ENCODE measurements at regions not wholly inside any gene's neighbourhood (a gene's known extent, or its start where the extent isn't known, plus 50 kb on each side); places are given as distances from the start of the nearest gene placed in this dataset.
"Not testable (repeated sequence)": the region's sequence is repeated elsewhere in the genome, so short reads cannot be mapped to it uniquely, and the experiment has no call there.

DNA sequence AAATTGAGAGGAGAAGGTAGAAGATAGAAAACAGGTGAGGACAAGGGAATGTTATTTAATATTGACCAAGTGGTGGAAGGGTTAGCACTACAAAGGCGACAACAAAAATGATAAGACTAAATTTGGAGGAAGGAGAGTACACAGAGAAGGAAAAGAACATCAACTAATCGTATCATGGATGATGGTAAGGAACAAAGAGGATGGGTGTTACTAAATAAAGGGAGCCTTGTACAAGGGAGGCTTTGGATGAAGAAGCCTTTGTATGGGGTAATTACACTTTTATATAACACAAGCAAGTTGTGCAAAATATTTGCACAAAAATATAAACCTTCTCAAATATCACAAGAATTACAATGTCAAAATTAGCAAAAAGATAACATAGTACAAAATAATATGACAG lies 125.7 kb downstream of the ZNF608 start:
- DNase-seq (ENCODE audit: low read depth, low spot score): no peak

DNA sequence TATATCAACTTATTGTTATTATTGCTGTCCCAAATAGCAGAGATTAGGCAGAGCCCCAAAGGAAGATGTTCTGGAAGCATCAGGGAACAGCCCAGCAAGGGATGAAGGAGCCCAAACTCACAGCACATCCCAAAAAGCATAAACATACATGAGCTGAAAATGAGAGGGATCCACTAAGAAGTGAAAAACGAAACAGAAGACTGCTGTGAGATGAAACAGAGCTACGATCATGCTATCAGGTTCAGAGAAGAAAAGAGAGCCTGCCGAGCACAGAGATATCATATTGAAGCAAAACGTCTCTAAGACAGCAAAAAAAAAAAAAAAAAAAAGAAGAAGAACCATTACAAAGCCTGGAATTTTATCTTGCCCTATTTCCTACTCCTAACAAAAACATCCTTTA lies 127.3 kb downstream of the ZNF608 start:
- DNase-seq (ENCODE audit: low read depth, low spot score): no peak

- no peak for DNase-seq (ENCODE audit: low read depth, low spot score)
These were observed 128.7 kb downstream of the ZNF608 start for GRCh38 chr5:124617787-124618186.

DNA sequence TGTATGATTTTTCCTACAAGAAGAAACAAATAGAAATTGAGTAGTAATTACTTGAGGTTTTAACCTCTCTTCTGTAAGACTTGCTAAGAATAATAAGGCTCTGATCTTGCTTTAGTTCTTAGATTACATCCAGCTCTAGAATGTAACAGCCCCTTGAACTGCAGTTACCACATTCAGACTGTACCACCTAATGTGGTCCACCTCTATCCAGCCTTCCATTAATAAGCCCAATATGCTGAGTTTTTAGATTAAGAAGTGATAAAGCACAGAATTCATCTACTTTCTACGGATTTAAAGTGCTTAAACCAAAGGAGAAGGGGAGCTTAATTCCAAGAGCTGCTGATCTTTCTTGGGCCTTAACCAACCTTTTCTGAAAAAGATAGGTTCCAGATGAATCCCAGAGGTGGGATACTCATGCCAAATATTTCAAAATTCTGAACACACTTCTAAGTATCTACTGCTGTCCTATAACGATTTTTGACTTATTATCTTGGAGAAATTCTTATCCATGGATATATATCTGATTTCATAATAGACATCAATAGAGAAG lies 131.5 kb downstream of the ZNF608 start:
- no peak for DNase-seq (ENCODE audit: low read depth, low spot score)

DNA sequence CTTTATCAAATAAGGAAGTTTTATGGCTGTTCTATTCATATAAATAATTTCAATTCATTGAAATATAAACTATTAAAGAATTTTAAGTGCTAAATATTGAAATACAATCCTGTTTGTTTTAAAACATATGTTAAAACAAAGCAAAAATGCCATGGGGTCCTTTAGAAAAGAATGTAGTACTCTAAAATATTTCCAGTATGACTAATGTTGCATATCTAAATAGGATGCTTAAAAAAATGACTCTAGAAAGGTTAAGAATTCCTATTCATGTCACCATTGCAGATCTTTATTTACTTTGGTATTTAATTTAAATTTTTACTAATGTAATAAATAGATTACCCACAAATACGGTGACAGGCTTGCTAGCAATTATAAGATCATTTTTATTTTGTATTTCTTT lies 132.3 kb downstream of the ZNF608 start:
- DNase-seq (ENCODE audit: low read depth, low spot score): no peak

DNA sequence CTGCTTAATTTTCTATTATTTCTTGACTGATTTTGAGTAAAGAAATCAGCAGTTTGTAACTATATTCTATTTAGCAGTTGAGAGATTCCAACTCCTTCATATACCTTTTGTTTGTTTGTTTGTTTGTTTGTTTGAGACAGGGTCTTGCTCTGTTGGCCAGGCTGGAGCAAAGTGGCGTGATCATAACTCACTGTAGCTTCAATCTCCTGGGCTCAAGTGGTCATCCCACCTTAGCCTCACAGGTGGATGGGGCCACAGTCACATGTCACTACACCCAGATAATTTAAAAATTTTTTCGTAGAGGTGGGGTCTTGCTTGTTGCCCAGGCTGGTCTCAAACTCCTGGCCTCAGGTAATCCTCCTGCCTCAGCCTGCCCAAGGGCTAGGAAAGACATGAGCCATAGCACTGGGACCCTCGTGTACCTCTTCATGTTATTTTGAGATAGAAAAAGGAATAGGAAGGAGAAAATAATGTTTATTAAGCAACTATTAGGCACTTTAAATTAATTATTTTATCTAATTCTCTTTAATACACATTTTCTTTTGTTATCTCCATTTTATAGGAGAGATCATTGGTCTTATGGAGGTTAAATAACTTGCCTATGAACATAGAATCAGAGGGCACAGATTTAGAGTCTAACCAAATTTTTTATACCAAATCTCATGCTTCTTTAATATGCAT lies 133.0 kb downstream of the ZNF608 start:
- no peak for DNase-seq (ENCODE audit: low read depth, low spot score)

GRCh38 chr5:124612023-124612422 lies 134.4 kb downstream of the ZNF608 start:
- DNase-seq (ENCODE audit: low read depth, low spot score): no peak

- not testable (repeated sequence) for DNase-seq (ENCODE audit: low read depth, low spot score)
These were observed 135.2 kb downstream of the ZNF608 start for GRCh38 chr5:124611262-124611661.

DNA sequence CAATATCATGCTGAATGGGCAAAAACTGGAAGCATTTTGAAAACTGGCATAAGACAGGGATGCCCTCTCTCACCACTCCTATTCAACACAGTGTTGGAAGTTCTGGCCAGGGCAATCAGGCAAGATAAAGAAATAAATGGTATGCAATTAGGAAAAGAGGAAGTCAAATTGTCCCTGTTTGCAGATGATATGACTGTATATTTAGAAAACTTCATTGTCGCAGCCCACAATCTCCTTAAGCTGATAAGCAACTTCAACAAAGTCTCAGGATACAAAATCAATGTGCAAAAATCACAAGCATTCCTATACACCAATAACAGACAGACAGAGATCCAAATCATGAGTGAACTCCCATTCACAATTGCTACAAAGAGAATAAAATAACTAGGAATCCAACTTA lies 136.8 kb downstream of the ZNF608 start:
- not testable (repeated sequence) for DNase-seq (ENCODE audit: low read depth, low spot score)

GRCh38 chr5:124606543-124606942 lies 139.9 kb downstream of the ZNF608 start:
- no peak for DNase-seq (ENCODE audit: low read depth, low spot score)

GRCh38 chr5:124606093-124606492 lies 140.3 kb downstream of the ZNF608 start:
- DNase-seq (ENCODE audit: low read depth, low spot score): no peak

- DNase-seq (ENCODE audit: low read depth, low spot score): peak; percentile 52
These were observed 140.9 kb downstream of the ZNF608 start for GRCh38 chr5:124605541-124605940.

- DNase-seq (ENCODE audit: low read depth, low spot score): no peak
These were observed 142.0 kb downstream of the ZNF608 start for GRCh38 chr5:124604419-124604818.

DNA sequence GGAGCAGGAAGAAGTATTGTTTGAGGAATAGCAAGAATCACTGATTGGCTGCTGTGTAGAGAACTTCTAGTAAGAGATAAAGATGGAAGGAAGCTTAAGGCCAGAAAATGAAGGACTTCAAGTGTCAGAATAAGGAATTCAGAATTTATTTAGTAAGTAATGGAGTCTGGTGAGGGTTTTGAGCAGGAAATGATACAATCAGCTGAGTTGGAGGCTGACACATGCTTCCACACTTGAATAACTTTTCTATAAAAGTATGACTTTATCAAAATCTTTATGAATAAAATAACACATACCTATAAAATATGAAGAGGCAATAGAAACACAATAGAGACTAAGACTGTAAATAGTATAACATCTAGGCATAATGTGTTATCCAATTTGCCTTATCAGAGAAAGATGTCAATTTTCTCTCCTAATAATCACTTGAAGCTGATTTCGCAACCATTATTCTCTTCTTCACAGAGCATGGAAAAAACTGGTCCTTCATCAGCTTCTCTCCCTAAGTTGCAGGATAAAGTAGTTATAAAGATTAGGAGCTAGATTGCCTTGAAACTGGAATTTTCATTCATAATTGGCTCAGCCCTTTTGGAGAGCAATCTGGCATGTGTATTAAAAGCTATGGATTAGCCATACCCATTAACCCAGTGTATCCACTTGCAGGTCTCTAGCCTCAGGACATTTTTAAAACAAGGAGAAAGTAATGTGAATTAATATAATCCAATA lies 143.4 kb downstream of the ZNF608 start:
- no peak for DNase-seq (ENCODE audit: low read depth, low spot score)

GRCh38 chr5:124599028-124599973 lies 147.1 kb downstream of the ZNF608 start:
- DNase-seq (ENCODE audit: low read depth, low spot score): peak; percentile 95

- peak; percentile 90 for DNase-seq (ENCODE audit: low read depth, low spot score)
These were observed 149.6 kb downstream of the ZNF608 start for GRCh38 chr5:124596595-124597421.

DNA sequence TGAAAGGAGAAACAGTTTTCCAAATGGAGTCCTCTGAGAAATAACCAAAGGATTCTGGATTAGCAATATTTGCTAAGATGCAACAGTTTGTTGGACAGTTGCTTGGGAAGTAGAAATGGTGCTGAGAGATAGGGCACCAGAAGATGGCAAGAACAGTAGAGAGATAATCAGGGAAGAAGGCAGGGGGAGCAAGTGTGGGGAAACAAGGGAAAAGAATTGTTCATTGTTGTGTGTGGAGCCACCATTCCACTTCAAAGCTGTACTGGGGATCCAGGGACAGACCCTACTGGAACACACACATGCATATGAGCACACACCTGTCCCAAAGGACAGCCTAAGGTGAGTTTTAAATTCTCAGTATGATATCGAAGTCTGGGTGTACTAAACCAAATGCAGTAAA lies 152.5 kb downstream of the ZNF608 start:
- DNase-seq (ENCODE audit: low read depth, low spot score): no peak

DNA sequence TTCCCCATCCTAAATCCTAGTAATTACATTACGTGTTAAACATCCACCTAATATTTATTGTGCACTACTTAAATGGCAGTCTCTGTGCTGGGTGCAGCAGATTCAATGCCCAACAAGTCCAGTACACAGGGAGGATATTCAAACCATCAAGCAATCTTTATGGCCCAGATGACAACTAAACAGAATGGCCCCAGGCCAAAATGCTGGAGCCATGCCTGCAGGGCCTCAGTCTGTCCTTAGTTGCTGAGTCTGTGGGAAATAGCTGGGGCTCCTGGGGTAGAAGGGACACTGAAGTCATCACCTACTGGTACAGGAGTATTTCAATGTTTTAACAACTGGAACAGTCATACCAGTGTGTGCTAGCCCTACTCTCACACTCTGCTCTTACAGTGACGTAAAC lies 153.5 kb downstream of the ZNF608 start:
- no peak for DNase-seq (ENCODE audit: low read depth, low spot score)

DNA sequence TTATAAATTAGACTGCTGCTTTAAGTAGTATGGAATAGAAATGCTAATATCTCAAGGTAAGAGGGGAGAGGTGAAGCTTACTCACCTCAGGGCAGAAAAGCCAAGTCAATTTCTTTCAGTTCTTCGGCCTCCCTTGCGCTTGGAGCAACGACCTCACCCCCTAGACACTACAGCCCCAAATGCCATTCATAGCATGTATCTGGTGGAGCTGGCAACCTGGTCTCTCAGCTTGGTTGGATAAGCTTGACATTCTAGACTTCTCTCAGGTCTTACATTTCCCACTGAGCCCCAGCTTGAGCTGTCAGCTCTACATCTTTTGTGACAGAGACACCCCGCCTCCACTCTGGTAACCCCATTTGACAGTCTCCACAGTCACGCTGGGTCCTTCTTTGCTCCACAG lies 154.9 kb downstream of the ZNF608 start:
- DNase-seq (ENCODE audit: low read depth, low spot score): no peak

DNA sequence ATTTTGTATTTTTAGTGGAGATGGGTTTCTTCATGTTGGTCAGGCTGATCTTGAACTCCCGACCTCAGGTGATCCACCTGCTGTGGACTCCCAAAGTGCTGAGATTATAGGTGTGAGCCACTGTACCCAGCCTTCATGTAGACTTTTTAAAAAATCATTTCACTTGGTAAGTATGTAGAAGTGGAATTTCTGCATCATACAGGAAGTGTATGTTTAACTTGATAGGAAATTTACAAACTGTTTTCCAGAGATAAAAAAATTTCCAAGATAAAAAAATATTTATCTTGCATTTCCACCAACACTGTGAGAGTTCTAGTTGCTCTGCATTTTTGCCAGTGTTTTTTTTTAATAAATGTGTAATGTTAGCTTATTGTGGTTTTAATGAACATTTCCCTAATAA lies 155.8 kb downstream of the ZNF608 start:
- DNase-seq (ENCODE audit: low read depth, low spot score): no peak

DNA sequence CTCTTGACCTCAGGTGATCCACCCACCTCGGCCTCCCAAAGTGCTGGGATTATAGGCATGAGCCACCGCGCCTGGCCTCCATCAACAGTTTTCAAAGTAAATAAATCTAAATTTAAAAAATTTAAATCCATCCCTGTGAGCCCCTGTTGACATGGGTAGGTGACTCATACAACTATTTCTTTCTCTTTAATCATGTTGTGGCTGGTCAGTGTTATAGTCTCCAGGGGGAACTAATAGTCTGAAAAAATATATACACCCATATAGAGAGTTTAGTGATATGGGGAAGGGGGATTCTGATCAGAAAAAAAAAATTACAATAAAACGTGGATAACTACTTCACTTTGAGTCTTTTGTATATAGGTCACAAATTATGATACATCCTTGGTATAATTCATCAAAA lies 159.2 kb downstream of the ZNF608 start:
- DNase-seq (ENCODE audit: low read depth, low spot score): no peak

Data from astrocyte of the hippocampus (primary cell).